ENCODE measurements at regions not wholly inside any gene's neighbourhood (a gene's known extent, or its start where the extent isn't known, plus 50 kb on each side); places are given as distances from the start of the nearest gene placed in this dataset.

DNA sequence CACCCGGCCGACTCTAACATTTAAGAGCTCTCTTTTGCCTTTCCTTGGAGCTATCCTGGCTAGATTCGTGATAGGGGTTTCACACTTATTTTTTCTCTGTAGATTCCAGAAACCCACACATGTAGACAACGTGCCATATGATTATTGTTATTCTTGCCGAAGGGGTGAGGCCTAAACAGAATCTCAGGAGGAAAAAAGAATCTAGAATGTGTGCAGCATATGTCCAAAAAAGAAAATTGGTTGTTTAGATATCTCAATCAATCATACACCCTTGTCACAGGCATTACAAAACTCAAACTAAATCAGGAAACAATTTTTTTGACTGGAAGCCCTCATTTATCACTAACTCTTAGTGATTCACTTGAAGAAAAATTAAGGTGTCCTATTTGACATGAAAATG is 66.9 kb upstream of the TGM3 start:
- ATAC-seq (no peak), DNase-seq (no peak)
- 82 to 88% (median 86%) methylated on average over 5 of the region's 5 CpGs for WGBS, 4 donors
- H3K27ac ChIP-seq, result no peak overlapping the region
- H3K36me3 ChIP-seq, result no peaks in the 10 kb centered on the region
- H3K4me1 ChIP-seq, result no peaks in the 10 kb centered on the region
- intact Hi-C loops (cut with DNase I), result no loop called here
- no peak for TF ChIP-seq POLR2A (IDR thresholded peaks at IDR 0.05)
- TF ChIP-seq, protein P1, sequence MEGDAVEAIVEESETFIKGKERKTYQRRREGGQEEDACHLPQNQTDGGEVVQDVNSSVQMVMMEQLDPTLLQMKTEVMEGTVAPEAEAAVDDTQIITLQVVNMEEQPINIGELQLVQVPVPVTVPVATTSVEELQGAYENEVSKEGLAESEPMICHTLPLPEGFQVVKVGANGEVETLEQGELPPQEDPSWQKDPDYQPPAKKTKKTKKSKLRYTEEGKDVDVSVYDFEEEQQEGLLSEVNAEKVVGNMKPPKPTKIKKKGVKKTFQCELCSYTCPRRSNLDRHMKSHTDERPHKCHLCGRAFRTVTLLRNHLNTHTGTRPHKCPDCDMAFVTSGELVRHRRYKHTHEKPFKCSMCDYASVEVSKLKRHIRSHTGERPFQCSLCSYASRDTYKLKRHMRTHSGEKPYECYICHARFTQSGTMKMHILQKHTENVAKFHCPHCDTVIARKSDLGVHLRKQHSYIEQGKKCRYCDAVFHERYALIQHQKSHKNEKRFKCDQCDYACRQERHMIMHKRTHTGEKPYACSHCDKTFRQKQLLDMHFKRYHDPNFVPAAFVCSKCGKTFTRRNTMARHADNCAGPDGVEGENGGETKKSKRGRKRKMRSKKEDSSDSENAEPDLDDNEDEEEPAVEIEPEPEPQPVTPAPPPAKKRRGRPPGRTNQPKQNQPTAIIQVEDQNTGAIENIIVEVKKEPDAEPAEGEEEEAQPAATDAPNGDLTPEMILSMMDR (IDR thresholded peaks at IDR 0.05), result no peak
- no peak overlapping the region for H3K4me3 ChIP-seq
- H3K27me3 ChIP-seq, result no peaks in the 10 kb centered on the region
- H3K9me3 ChIP-seq, result no peaks in the 10 kb centered on the region

DNA sequence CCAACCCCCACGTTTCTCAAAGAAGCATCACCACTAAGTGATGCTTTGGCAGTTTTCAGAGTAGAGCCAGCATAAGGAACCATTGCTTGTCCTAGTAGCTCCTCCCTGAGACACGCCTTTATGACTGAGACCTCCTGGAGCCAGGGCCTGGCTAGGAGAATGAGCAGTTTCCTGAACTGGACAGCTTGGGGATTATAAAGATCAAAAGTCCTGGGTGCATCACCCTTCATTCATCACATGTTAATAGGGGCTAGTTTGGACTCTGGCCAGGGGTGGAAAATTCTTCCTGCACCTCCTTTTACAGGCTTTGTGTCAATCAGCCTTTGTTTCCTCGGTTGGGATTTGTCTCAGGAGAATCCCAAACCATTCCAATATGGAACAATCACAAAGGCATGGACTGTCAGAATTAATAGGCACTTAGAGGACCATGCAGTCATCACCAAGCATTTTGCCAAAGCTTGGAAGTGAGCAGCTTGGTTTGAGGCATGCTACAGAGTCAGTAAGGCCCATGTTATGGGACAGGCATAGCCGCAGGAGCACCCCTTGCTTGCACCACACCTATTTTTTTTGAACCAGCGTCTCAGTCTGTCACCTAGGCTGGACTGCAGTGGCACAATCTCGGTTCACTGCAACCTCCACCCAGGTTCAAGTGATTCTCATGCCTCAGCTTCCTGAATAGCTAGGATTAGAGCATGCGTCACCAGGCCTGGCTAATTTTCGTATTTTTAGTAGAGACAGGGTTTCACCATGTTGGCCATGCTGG is 64.9 kb upstream of the TGM3 start:
- no peaks in the 10 kb centered on the region for H3K4me1 ChIP-seq
- ATAC-seq (no peak), DNase-seq (no peak)
- no peaks in the 10 kb centered on the region for H3K36me3 ChIP-seq
- WGBS, 4 donors, result 79 to 86% (median 80%) methylated on average over 8 of the region's 8 CpGs
- H3K27ac ChIP-seq, result no peak overlapping the region
- intact Hi-C loops (cut with DNase I), result no loop called here
- no peak for TF ChIP-seq POLR2A (IDR thresholded peaks at IDR 0.05)
- TF ChIP-seq, protein P1 (IDR thresholded peaks at IDR 0.05), result no peak
- no peaks in the 10 kb centered on the region for H3K27me3 ChIP-seq
- no peaks in the 10 kb centered on the region for H3K9me3 ChIP-seq
- no peak overlapping the region for H3K4me3 ChIP-seq

DNA sequence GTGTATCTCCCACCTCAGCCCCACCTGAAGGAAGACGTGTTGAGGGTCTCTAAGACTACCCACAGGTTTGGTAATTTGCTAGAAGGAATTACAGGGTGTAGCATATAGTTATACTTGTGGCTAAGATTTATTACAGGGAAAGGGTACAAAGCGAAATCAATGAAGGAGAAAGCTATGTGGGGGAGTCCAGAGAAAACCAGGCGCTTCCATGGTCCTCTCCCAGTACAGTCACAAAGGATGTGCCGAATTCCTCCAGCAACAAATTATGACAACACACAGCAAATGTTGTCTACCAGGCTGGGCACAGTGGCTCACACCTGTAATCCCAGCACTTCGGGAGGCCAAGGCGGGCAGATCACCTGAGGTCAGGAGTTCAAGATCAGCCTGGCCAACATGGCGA is 64.1 kb upstream of the TGM3 start:
- intact Hi-C loops (cut with DNase I), result no loop called here
- no peak overlapping the region for H3K4me3 ChIP-seq
- no peaks in the 10 kb centered on the region for H3K27me3 ChIP-seq
- ATAC-seq (no peak), DNase-seq (no peak)
- WGBS, 4 donors, result 93 to 97% (median 95%) methylated on average over 7 of the region's 7 CpGs
- TF ChIP-seq, protein P1 (IDR thresholded peaks at IDR 0.05), result no peak
- TF ChIP-seq POLR2A (IDR thresholded peaks at IDR 0.05), result no peak
- no peak overlapping the region for H3K27ac ChIP-seq
- peaks cover 0 to 5% (median 0%) of the 10 kb centered on the region in 12 donors for H3K4me1 ChIP-seq
- H3K9me3 ChIP-seq, result no peaks in the 10 kb centered on the region
- H3K36me3 ChIP-seq, result no peaks in the 10 kb centered on the region

DNA sequence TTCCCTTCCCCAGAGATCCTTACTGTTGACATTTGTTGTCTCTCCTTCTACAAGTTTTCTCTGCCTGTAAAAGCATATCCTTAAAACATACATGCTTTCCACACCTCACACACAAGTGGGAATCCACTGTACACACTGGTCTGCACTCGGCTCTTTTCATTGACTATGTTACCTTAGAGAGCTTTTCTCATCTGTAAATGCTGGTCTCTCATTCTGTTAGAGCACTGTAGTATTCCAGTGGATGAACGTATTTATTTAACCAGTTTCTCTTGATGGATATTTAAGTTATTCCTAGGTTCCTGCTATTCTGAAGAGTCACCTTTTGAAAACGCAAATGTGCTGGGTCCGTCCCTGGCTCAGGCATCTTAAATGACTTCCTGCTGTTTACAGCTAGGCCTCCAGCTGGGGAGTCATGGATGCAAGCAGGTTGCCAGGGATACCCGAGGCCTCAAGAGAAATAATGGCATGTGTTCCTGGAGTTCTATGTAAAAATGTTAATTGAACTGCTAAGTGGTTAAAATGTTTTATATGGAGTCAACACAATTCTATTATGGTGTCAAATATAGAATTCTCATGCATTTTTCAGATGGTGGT is 61.1 kb upstream of the TGM3 start:
- TF ChIP-seq POLR2A (IDR thresholded peaks at IDR 0.05), result no peak
- TF ChIP-seq, protein P1 (IDR thresholded peaks at IDR 0.05), result no peak
- ATAC-seq, result no peak
- intact Hi-C loops (cut with DNase I), result no loop called here

More for the DNA sequence above, 61.1 kb upstream of the TGM3 start:
- H3K4me1 ChIP-seq, result peaks cover 0 to 7% (median 0%) of the 10 kb centered on the region in 12 donors
- peaks cover 0 to 5% (median 0%) of the 10 kb centered on the region in 9 donors for H3K27me3 ChIP-seq
- no peak overlapping the region for H3K4me3 ChIP-seq
- no peaks in the 10 kb centered on the region for H3K9me3 ChIP-seq
- no peak overlapping the region for H3K27ac ChIP-seq
- WGBS, 4 donors, result 42 to 60% (median 51%) methylated on average over 5 of the region's 5 CpGs
- DNase-seq, result no peak
- H3K36me3 ChIP-seq, result no peaks in the 10 kb centered on the region

Data from heart left ventricle (tissue), 16 donors.